Nephron (organoid): ENCODE measurements at regions not wholly inside any gene's neighbourhood (a gene's known extent, or its start where the extent isn't known, plus 50 kb on each side); places are given as distances from the start of the nearest gene placed in this dataset.

Source experiments
- H3K27ac Mint-ChIP-seq, 3 experiments: 2 replicates each; pipeline ENCODE4 v1.8.0; 2020; ENCODE audit warnings: mixed read lengths in 3 of 3, mild to moderate bottlenecking in 2 of 3, moderate library complexity in 1 of 3
- H3K27me3 Mint-ChIP-seq: 2 replicates; pipeline ENCODE4 v1.8.0; 2021; ENCODE audit warnings: low read depth, mild to moderate bottlenecking, moderate library complexity, mixed read lengths
- H3K36me3 Mint-ChIP-seq: 2 replicates; pipeline ENCODE4 v1.8.0; 2020; ENCODE audit warnings: low read depth, mixed read lengths
- H3K4me1 Mint-ChIP-seq: 2 replicates; pipeline ENCODE4 v1.8.0; 2020; ENCODE audit warnings: mixed read lengths
- H3K4me3 Mint-ChIP-seq, 3 experiments: 2 replicates each; pipeline ENCODE4 v1.8.0; 2020; ENCODE audit warnings: mild to moderate bottlenecking in 3 of 3, mixed read lengths in 3 of 3, moderate library complexity in 2 of 3
- H3K9me3 Mint-ChIP-seq: 2 replicates; pipeline ENCODE4 v1.8.0; 2020; ENCODE audit warnings: mixed read lengths
- CTCF ChIP-seq, 3 experiments: fragments of 200-600 bp; sonication (generic); IDR thresholded peaks; one replicate each; pipeline ENCODE4 v1.5.0; 2021; ENCODE audit warnings: antibody characterized with exemption in 3 of 3; ENCODE audit not compliant: unreplicated experiment in 3 of 3

DNA sequence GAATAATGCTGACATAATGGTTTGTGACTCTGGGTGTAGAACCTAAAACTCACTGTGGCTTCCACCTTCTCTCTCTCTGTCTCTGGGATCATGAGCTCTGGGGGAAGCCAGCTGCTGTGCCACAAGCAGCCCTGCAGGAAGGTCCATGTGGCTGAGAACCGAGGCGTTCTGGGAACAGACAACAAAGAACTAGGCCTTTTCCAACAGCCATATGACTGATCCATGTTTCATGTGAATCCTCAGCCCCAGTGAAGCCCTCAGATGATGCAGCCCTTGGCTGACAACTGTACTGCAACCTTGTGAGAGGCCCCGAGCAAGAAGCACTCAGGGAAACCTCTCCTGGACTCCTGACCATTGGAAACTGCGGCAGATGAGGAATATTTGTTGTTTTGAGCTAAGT lies 56.6 kb downstream of the HLA-G start:
- no peak overlapping the region for H3K27ac Mint-ChIP-seq
- TF ChIP-seq CTCF (IDR thresholded peaks at IDR 0.05; ENCODE audit: unreplicated experiment in 3 of 3) = no peak
- H3K4me1 Mint-ChIP-seq = peaks cover 4% of the 10 kb centered on the region
- peaks cover 3% of the 10 kb centered on the region for H3K9me3 Mint-ChIP-seq
- no peaks in the 10 kb centered on the region for H3K36me3 Mint-ChIP-seq
- peaks cover 71% of the 10 kb centered on the region for H3K27me3 Mint-ChIP-seq
- no peak overlapping the region for H3K4me3 Mint-ChIP-seq

- H3K4me3 Mint-ChIP-seq = peak overlapping the region; percentile 43 to 81 (median 79)
- no peak overlapping the region for H3K27ac Mint-ChIP-seq
- peaks cover 7% of the 10 kb centered on the region for H3K4me1 Mint-ChIP-seq
- H3K36me3 Mint-ChIP-seq = no peaks in the 10 kb centered on the region
- H3K27me3 Mint-ChIP-seq = peaks cover 84% of the 10 kb centered on the region
- peaks cover 3% of the 10 kb centered on the region for H3K9me3 Mint-ChIP-seq
- TF ChIP-seq CTCF (IDR thresholded peaks at IDR 0.05; ENCODE audit: unreplicated experiment in 3 of 3) = no peak
Observed at GRCh38 chr6:29886701-29887100, 55.6 kb upstream of the HLA-A start.

DNA sequence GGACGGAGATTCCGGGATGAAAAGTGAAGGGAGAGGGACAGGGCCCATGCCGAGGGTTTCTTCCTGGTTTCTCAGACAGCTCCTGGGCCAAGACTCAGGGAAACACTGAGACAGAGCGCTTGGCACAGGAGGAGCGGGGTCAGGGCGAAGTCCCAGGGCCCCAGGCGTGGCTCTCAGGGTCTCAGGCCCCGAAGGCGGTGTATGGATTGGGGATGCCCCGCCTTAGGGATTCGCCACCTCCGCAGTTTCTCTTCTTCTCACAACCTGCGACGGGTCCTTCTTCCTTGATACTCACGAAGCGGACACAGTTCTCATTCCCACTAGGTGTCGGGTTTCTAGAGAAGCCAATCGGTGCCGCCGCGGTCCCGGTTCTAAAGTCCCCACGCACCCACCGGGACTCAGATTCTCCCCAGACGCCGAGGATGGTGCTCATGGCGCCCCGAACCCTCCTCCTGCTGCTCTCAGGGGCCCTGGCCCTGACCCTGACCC lies 55.0 kb upstream of the HLA-A start:
- Mint-ChIP-seq H3K4me1 (peaks cover 7% of the 10 kb centered on the region), H3K27me3 (peaks cover 88% of the 10 kb centered on the region), H3K9me3 (peaks cover 3% of the 10 kb centered on the region), H3K27ac (peak overlapping the region in 1 of 3 experiments; percentile 35), H3K4me3 (peak overlapping the region; percentile 77 to 81 (median 79)), H3K36me3 (no peaks in the 10 kb centered on the region)
- no peak for TF ChIP-seq CTCF (IDR thresholded peaks at IDR 0.05; ENCODE audit: unreplicated experiment in 3 of 3)

- H3K4me1 Mint-ChIP-seq = peaks cover 7% of the 10 kb centered on the region
- no peak overlapping the region for H3K27ac Mint-ChIP-seq
- TF ChIP-seq CTCF (IDR thresholded peaks at IDR 0.05; ENCODE audit: unreplicated experiment in 3 of 3) = no peak
- no peaks in the 10 kb centered on the region for H3K36me3 Mint-ChIP-seq
- H3K9me3 Mint-ChIP-seq = peaks cover 3% of the 10 kb centered on the region
- H3K27me3 Mint-ChIP-seq = peaks cover 85% of the 10 kb centered on the region
- peak overlapping the region; percentile 77 to 81 (median 79) for H3K4me3 Mint-ChIP-seq
Observed at GRCh38 chr6:29887819-29888776, 54.2 kb upstream of the HLA-A start.
